ENCODE measurements at regions not wholly inside any gene's neighbourhood (a gene's known extent, or its start where the extent isn't known, plus 50 kb on each side); places are given as distances from the start of the nearest gene placed in this dataset.

DNA sequence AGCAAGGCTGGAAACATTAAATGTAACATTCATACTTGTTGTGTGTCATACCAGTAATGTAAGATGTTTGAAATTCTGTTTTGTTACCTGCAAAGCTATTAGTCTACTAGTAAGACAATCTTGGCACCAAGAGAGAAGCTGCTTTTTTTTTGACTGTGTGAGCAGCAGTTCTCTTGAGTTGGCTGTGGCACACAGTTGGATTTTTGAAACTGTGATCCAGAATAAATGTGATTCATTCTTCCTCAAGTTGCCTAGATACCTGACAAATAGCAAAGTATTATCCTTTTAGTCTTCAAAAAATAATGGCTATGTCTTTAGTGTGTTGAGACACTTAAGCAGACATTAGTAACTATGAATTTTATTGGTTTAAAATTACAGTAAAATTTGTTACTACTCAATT lies 57.2 kb upstream of the HAPLN1 start:
- intact Hi-C loops (cut with DNase I): no loop called here
- H3K9ac ChIP-seq (ENCODE audit: low read depth in 2 of 2, low read length in 2 of 2): no peak overlapping the region
- no peak for DNase-seq
- H3K4me1 ChIP-seq: no peaks in the 10 kb centered on the region
- H3K9me3 ChIP-seq: no peaks in the 10 kb centered on the region
- no peak overlapping the region for H3K27ac ChIP-seq
- no peaks in the 10 kb centered on the region for H3K27me3 ChIP-seq
- TF ChIP-seq, protein P1, sequence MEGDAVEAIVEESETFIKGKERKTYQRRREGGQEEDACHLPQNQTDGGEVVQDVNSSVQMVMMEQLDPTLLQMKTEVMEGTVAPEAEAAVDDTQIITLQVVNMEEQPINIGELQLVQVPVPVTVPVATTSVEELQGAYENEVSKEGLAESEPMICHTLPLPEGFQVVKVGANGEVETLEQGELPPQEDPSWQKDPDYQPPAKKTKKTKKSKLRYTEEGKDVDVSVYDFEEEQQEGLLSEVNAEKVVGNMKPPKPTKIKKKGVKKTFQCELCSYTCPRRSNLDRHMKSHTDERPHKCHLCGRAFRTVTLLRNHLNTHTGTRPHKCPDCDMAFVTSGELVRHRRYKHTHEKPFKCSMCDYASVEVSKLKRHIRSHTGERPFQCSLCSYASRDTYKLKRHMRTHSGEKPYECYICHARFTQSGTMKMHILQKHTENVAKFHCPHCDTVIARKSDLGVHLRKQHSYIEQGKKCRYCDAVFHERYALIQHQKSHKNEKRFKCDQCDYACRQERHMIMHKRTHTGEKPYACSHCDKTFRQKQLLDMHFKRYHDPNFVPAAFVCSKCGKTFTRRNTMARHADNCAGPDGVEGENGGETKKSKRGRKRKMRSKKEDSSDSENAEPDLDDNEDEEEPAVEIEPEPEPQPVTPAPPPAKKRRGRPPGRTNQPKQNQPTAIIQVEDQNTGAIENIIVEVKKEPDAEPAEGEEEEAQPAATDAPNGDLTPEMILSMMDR (IDR thresholded peaks at IDR 0.05): no peak
- H3K36me3 ChIP-seq: no peaks in the 10 kb centered on the region
- no peak overlapping the region for H3K4me3 ChIP-seq

DNA sequence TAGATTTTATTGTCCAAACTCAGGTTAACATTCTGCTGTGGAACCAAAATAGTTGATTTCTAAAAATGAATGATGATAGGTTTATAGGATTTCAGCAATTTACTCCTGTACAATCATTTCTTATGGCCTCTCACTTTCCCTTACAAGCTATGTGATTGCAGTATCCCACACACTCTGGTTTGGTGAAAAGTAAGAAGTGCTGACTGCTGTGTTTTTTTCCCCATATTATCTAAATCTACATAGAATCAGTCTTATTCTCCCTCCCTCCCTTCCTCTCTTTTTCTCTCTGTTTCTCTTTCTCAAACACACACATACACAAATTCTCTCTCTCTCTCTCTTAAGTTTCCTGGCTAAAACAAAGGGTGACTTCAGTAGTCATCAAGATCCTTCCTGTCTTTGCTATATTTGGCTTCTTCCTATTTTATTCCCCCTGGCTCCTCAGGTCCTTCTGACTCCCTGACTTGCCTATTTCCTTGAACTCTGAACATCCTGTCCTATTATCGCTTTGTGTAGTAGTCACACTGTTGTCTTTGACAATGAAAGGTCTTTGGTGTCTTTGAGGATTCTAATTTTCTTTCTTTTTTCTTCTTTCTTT lies 55.9 kb upstream of the HAPLN1 start:
- Histone ChIP-seq H3K9ac (ENCODE audit: low read depth in 2 of 2, low read length in 2 of 2) (no peak overlapping the region), H3K36me3 (no peaks in the 10 kb centered on the region), H3K27ac (no peak overlapping the region), H3K9me3 (no peaks in the 10 kb centered on the region), H3K27me3 (no peaks in the 10 kb centered on the region), H3K4me1 (no peaks in the 10 kb centered on the region), H3K4me3 (no peak overlapping the region)
- intact Hi-C loops (cut with DNase I): no loop called here
- TF ChIP-seq, protein P1 (IDR thresholded peaks at IDR 0.05): no peak
- DNase-seq: no peak

Measured in colonic mucosa (tissue), 4 donors.